Uterus (tissue), 3 donors: ENCODE measurements at regions not wholly inside any gene's neighbourhood (a gene's known extent, or its start where the extent isn't known, plus 50 kb on each side); places are given as distances from the start of the nearest gene placed in this dataset.

Source experiments
- DNase-seq, 2 donors: peaks; one replicate each; pipeline ENCODE4 v3.0.0-alpha.2; 2019 to 2020
- H3K27ac ChIP-seq, 2 donors: fragments of 200-600 bp; sonication (generic); 1 replicate in 1 of 2; 2 replicates in 1 of 2; pipeline ENCODE4 v1.5.1; 2016 to 2018
- H3K27me3 ChIP-seq, 2 donors: fragments of 200-600 bp; sonication (generic); one replicate each; pipeline ENCODE4 v1.5.1; 2018 to 2019; ENCODE audit warnings: control low read depth in 1 of 2
- H3K36me3 ChIP-seq, 2 donors: fragments of 200-600 bp; sonication (generic); one replicate each; pipeline ENCODE4 v1.5.1; 2019; ENCODE audit warnings: control low read depth in 1 of 2
- H3K4me1 ChIP-seq, 2 donors: fragments of 200-600 bp; sonication (generic); one replicate each; pipeline ENCODE4 v1.5.1; 2018 to 2019; ENCODE audit warnings: control low read depth in 1 of 2
- H3K4me3 ChIP-seq, 2 donors: fragments of 200-600 bp; sonication (generic); 1 replicate in 1 of 2; 2 replicates in 1 of 2; pipeline ENCODE4 v1.5.1; 2018 to 2019; ENCODE audit warnings: mild to moderate bottlenecking in 1 of 2
- H3K9me3 ChIP-seq, 2 donors: fragments of 200-600 bp; sonication (generic); one replicate each; pipeline ENCODE4 v1.5.1; 2019; ENCODE audit warnings: control low read depth in 1 of 2
- CTCF ChIP-seq, 4 experiments: fragments of 200-600 bp in 2 of 4; fragments of 450-650 bp in 2 of 4; sonication (generic) in 2 of 4; IDR thresholded peaks; one replicate each; pipeline ENCODE4 v1.5.1; 2016 to 2019; ENCODE audit warnings: antibody characterized with exemption in 4 of 4, mild to moderate bottlenecking in 2 of 4, moderate library complexity in 1 of 4
- POLR2A ChIP-seq, 2 donors: fragments of 450-650 bp; IDR thresholded peaks; one replicate each; pipeline ENCODE4 v1.6.1; 2016; ENCODE audit warnings: antibody characterized with exemption in 2 of 2, mild to moderate bottlenecking in 1 of 2, moderate library complexity in 1 of 2
- intact Hi-C: fragments of 100-400 bp; cut with DNase I; formaldehyde crosslinking; loops from one replicate; pipeline ENCODE4 v1.15.1; 2023; ENCODE audit warnings: low total_unique reads
- donor health status: DM: yes; HTN: yes; CAD: no.

GRCh38 chr15:69593981-69594966 lies 141.7 kb downstream of the RPLP1 start:
- no peaks in the 10 kb centered on the region for H3K27me3 ChIP-seq
- no peaks in the 10 kb centered on the region for H3K36me3 ChIP-seq
- H3K4me1 ChIP-seq: peaks cover 0 to 14% of the 10 kb centered on the region in 2 donors
- intact Hi-C loops: no loop called here
- H3K27ac ChIP-seq: no peak overlapping the region
- TF ChIP-seq CTCF (IDR thresholded peaks at IDR 0.05) (no peak), POLR2A (IDR thresholded peaks at IDR 0.05) (no peak)
- DNase-seq: peak in 1 of 2 donors; percentile 39
- H3K9me3 ChIP-seq: no peaks in the 10 kb centered on the region
- H3K4me3 ChIP-seq: no peak overlapping the region

GRCh38 chr15:69595009-69595791 lies 142.6 kb downstream of the RPLP1 start:
- TF ChIP-seq CTCF (IDR thresholded peaks at IDR 0.05) (no peak), POLR2A (IDR thresholded peaks at IDR 0.05) (no peak)
- no peaks in the 10 kb centered on the region for H3K36me3 ChIP-seq
- no peaks in the 10 kb centered on the region for H3K9me3 ChIP-seq
- no peak overlapping the region for H3K4me3 ChIP-seq
- no peak overlapping the region for H3K27ac ChIP-seq
- no peaks in the 10 kb centered on the region for H3K27me3 ChIP-seq
- intact Hi-C loops: no loop called here
- peak in 1 of 2 donors; percentile 32 for DNase-seq
- H3K4me1 ChIP-seq: peaks cover 0 to 14% of the 10 kb centered on the region in 2 donors

GRCh38 chr15:69597061-69597592 lies 144.5 kb downstream of the RPLP1 start:
- intact Hi-C loops: no loop called here
- no peaks in the 10 kb centered on the region for H3K36me3 ChIP-seq
- no peaks in the 10 kb centered on the region for H3K9me3 ChIP-seq
- H3K27me3 ChIP-seq: no peaks in the 10 kb centered on the region
- H3K4me3 ChIP-seq: no peak overlapping the region
- no peak for DNase-seq
- H3K27ac ChIP-seq: no peak overlapping the region
- H3K4me1 ChIP-seq: peaks cover 0 to 14% of the 10 kb centered on the region in 2 donors
- no peak for TF ChIP-seq CTCF (IDR thresholded peaks at IDR 0.05)
- TF ChIP-seq POLR2A (IDR thresholded peaks at IDR 0.05): no peak

- Histone ChIP-seq H3K4me3 (no peak overlapping the region), H3K27ac (no peak overlapping the region), H3K9me3 (no peaks in the 10 kb centered on the region), H3K27me3 (no peaks in the 10 kb centered on the region), H3K4me1 (peaks cover 0 to 13% of the 10 kb centered on the region in 2 donors), H3K36me3 (no peaks in the 10 kb centered on the region)
- intact Hi-C loops: no loop called here
- no peak for DNase-seq
- TF ChIP-seq POLR2A (IDR thresholded peaks at IDR 0.05) (no peak), CTCF (IDR thresholded peaks at IDR 0.05) (no peak)
Observed at GRCh38 chr15:69599271-69599670, 146.7 kb downstream of the RPLP1 start.
